Anterior cingulate cortex (tissue), 58 donors: ENCODE measurements at regions not wholly inside any gene's neighbourhood (a gene's known extent, or its start where the extent isn't known, plus 50 kb on each side); places are given as distances from the start of the nearest gene placed in this dataset.

Experiments used
- DNase-seq, 58 donors: peaks; one replicate each; lab custom pipeline; 2025; lab: John Stamatoyannopoulos, UW

DNA sequence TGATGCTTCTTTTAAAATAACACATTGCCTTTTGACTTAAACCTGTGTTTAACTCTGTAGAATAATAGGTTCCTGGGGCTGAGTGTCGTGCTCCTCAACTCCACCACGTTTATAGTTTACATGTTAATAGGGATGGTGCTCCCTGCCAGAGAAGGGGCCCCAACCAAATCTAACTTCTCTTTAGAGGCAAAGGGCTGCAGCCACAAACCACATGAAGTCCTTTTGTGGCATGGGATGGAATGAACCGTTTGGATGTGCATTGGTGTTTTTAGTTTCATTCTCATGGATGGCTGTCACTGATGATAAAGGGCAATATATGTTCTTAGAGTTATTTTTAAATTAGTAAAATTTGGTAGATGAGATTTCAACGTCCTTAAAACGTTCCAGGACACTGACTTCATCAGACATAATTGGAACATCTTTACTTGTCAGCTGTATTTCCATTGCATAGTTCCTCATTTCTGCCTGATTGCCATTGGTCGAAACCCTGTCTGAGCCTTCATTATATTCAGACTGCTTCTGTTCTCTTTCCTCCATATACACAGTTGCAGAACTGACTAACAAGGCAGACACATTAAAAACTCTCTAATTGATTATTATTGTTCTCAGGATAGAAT lies 60.4 kb upstream of the HPF1 start:
- no peak for DNase-seq

GRCh38 chr4:169815606-169816005 lies 57.9 kb upstream of the HPF1 start:
- DNase-seq = no peak

DNA sequence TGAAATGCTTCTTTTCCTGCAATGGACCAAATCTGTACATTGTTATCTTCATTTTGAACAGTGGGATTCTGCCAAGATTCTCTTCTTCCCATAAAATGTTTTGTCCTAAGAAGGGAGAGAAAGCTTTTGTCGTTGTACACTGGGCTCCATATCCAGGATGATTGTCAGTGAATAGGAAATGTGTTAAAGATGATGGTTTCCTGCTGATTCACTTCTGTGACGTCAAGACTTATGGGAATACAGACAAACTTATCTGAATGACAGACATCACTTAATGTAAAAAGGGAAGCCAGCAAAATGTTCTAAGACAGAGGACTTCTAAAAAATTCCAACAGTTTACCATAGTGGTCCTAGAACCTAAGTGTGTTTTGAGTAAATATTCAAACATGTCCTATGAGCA lies 53.7 kb upstream of the HPF1 start:
- no peak for DNase-seq

DNA sequence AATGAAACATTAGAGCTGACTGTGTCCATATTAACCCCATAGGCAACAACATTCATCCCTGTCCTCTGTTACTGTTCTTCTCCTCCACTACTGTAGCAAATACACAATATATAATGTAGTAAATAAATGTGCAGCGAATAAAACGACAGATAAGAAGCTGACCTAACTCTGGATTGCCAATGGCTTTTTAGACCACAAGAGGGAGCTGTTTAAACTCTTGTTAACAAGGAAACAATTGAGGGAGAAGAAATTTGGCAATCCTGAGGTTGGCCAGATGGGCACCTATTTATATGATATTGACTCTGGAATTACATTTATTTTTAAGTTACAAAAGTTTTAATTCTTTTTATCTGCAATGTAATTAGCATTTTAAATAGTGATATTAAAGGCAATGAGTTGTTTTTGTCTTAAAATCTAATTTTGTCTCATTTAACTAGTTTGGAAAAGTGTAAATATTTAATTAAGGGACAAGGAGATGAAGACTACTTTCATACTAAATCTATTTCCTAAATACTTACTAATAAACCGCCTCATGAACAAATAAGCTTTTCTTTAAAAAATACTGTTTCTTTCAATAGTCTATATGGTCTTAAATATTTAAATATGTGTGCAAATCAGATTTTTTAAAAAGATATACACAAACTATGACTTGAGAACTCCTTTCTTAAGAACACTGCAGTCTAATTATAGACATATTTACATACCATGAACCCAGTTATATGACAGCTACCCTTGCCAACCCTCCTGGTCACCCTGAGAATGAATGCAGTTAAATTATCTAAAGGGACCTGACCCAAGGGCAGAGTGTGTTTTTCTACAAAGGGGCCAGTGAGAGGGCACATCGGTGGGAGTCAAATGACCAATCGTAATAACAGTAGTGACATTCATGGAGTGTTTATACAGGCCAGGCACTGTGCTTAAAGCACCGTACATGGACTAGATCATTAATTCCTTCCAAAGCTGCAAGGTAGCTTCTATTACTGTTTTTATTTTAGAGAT lies 52.9 kb upstream of the HPF1 start:
- DNase-seq = peak in 16 of 58 donors; percentile 3 to 79 (median 14)

- no peak for DNase-seq
These were observed 50.3 kb upstream of the HPF1 start for GRCh38 chr4:169807934-169808509.
